ENCODE measurements at regions not wholly inside any gene's neighbourhood (a gene's known extent, or its start where the extent isn't known, plus 50 kb on each side); places are given as distances from the start of the nearest gene placed in this dataset.

DNA sequence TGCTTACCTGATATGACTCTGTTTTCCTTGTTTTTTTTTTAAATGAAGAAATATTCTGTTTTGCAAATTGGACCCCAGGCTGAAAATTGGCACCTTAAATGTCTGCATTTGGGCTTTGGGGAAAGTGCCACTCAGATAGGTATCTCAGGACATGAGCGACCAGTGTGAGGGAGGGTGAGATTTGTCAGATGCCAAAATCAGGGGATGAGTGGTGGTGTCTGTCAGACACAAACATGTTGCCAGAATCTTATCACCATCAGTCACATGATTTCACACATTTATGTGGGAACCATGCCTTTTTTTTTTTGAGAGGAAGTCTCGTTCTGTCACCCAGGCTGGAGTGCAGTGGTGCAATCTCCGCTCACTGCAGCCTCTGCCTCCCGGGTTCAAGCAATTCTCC is 75.6 kb upstream of the OSBPL11 start:
- H3K4me3 Mint-ChIP-seq (ENCODE audit: low read depth, unreplicated experiment), result no peak overlapping the region
- no peaks in the 10 kb centered on the region for H3K4me1 Mint-ChIP-seq (ENCODE audit: low read depth, unreplicated experiment)
- intact Hi-C loops (cut with micrococcal nuclease; ENCODE audit: unreplicated experiment), result no loop called here
- H3K27me3 Mint-ChIP-seq (ENCODE audit: unreplicated experiment), result no peaks in the 10 kb centered on the region
- H3K9me3 Mint-ChIP-seq (ENCODE audit: low read depth, unreplicated experiment), result no peaks in the 10 kb centered on the region
- no peak for DNase-seq
- no peak overlapping the region for H3K27ac Mint-ChIP-seq (ENCODE audit: unreplicated experiment)
- BruUV-seq (replicated peaks), result no TSS peak
- no peak for TF ChIP-seq CTCF (IDR thresholded peaks at IDR 0.05; ENCODE audit: unreplicated experiment)
- no peaks in the 10 kb centered on the region for H3K36me3 Mint-ChIP-seq (ENCODE audit: insufficient read depth, unreplicated experiment)
- CTCF ChIA-PET, result no interaction called here

DNA sequence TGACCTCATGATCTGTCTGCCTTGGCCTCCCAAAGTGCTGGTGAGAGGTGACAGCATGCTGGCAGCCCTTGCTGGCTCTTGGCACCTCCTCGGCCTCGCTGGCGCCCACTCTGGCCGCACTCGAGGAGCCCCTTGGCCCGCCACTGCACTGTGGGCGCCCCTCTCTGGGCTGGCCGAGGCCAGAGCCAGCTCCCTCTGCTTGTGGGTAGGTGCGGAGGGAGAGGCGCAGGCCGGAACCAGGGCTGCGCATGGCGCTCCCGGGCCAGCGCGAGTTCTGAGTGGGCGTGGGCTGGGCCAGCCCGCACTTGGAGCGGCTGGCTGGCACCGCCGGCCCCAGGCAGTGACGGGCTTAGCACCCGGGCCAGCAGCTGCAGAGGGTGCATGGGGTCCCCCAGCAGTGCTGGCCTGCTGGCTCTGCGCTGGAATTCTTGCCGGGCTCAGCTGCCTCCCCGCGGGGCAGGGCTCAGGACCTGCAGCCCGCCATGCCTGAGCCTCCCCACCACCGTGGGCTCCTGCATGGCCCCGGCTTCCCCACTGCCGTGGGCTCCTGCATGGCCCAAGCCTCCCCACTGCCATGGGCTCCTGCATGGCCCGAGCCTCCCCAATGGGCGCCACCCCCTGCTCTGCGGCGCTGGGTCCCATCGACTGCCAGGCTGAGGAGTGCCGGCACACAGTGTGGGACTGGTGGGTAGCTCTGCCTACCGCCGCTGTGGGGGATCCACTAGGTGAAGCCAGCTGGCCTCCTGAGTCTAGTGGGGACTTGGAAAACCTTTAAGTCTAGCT is 76.4 kb upstream of the OSBPL11 start:
- no peak for TF ChIP-seq CTCF (IDR thresholded peaks at IDR 0.05; ENCODE audit: unreplicated experiment)
- intact Hi-C loops (cut with micrococcal nuclease; ENCODE audit: unreplicated experiment), result no loop called here
- no peak overlapping the region for H3K4me3 Mint-ChIP-seq (ENCODE audit: low read depth, unreplicated experiment)
- CTCF ChIA-PET, result no interaction called here
- no peak overlapping the region for H3K27ac Mint-ChIP-seq (ENCODE audit: unreplicated experiment)
- H3K36me3 Mint-ChIP-seq (ENCODE audit: insufficient read depth, unreplicated experiment), result no peaks in the 10 kb centered on the region
- no peaks in the 10 kb centered on the region for H3K27me3 Mint-ChIP-seq (ENCODE audit: unreplicated experiment)
- H3K4me1 Mint-ChIP-seq (ENCODE audit: low read depth, unreplicated experiment), result peaks cover under 1% of the 10 kb centered on the region
- no peak for DNase-seq
- BruUV-seq (replicated peaks), result no TSS peak
- no peaks in the 10 kb centered on the region for H3K9me3 Mint-ChIP-seq (ENCODE audit: low read depth, unreplicated experiment)

DNA sequence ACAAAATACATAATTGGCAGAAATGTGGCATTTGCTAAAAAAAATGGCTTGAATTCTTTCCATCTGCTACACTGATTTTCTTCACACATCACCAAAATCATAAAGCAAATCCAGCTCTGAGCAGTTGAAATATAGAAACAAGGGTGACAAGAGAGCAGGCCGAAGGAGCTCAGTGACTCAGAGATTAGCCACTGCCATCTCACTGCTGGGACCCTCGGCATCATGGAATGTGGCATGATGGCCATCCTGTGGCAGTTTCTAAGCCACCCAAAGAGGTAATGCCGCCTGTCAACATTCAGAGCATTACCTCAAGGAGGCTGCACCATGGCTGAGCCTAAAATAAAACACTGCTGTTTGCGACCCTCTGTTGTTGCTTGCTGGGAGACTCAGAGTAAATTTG is 80.5 kb upstream of the OSBPL11 start:
- Mint-ChIP-seq H3K9me3 (ENCODE audit: low read depth, unreplicated experiment) (no peaks in the 10 kb centered on the region), H3K27me3 (ENCODE audit: unreplicated experiment) (no peaks in the 10 kb centered on the region), H3K4me1 (ENCODE audit: low read depth, unreplicated experiment) (peaks cover 11% of the 10 kb centered on the region), H3K4me3 (ENCODE audit: low read depth, unreplicated experiment) (no peak overlapping the region), H3K27ac (ENCODE audit: unreplicated experiment) (no peak overlapping the region), H3K36me3 (ENCODE audit: insufficient read depth, unreplicated experiment) (no peaks in the 10 kb centered on the region)
- no peak for DNase-seq
- CTCF ChIA-PET, result no interaction called here
- intact Hi-C loops (cut with micrococcal nuclease; ENCODE audit: unreplicated experiment), result no loop called here
- no TSS peak for BruUV-seq (replicated peaks)
- TF ChIP-seq CTCF (IDR thresholded peaks at IDR 0.05; ENCODE audit: unreplicated experiment), result no peak

- DNase-seq, result no peak
- Mint-ChIP-seq H3K27ac (ENCODE audit: unreplicated experiment) (no peak overlapping the region), H3K36me3 (ENCODE audit: insufficient read depth, unreplicated experiment) (no peaks in the 10 kb centered on the region), H3K9me3 (ENCODE audit: low read depth, unreplicated experiment) (no peaks in the 10 kb centered on the region), H3K4me3 (ENCODE audit: low read depth, unreplicated experiment) (no peak overlapping the region), H3K27me3 (ENCODE audit: unreplicated experiment) (no peaks in the 10 kb centered on the region), H3K4me1 (ENCODE audit: low read depth, unreplicated experiment) (peaks cover 11% of the 10 kb centered on the region)
- no peak for TF ChIP-seq CTCF (IDR thresholded peaks at IDR 0.05; ENCODE audit: unreplicated experiment)
- intact Hi-C loops (cut with micrococcal nuclease; ENCODE audit: unreplicated experiment), result no loop called here
- CTCF ChIA-PET, result no interaction called here
- BruUV-seq (replicated peaks), result no TSS peak
Measured at GRCh38 chr3:125679258-125679657, 84.0 kb upstream of the OSBPL11 start.
